GM19023 (cell line): ENCODE measurements at regions not wholly inside any gene's neighbourhood (a gene's known extent, or its start where the extent isn't known, plus 50 kb on each side); places are given as distances from the start of the nearest gene placed in this dataset.
"Not testable (repeated sequence)": the region's sequence is repeated elsewhere in the genome, so short reads cannot be mapped to it uniquely, and the experiment has no call there.

Source experiments
- ATAC-seq: cut with Tn5 transposase; IDR thresholded peaks from one replicate; pipeline ENCODE4 v1.9.1; 2021; ENCODE audit warnings: mild to moderate bottlenecking, moderate library complexity; ENCODE audit not compliant: unreplicated experiment

DNA sequence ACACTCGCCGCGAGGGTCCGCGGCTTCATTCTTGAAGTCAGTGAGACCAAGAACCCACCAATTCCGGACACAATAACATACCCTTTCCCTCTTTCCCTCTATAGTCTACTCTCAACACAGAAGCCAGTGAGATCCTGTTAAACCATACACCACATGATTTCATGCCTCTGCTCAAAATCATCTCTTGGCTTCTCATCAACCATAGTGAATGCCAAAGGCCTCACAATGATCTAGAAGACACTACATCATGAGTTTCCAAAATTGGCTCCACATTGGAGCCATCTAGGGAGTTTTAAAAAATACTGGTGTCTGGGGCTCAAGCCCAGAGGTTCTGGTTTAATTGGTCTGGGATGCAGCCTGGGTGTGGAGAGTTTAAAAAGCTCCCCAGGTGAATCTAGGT, 124.5 kb downstream of the EFNB1 start:
- no peak for ATAC-seq

DNA sequence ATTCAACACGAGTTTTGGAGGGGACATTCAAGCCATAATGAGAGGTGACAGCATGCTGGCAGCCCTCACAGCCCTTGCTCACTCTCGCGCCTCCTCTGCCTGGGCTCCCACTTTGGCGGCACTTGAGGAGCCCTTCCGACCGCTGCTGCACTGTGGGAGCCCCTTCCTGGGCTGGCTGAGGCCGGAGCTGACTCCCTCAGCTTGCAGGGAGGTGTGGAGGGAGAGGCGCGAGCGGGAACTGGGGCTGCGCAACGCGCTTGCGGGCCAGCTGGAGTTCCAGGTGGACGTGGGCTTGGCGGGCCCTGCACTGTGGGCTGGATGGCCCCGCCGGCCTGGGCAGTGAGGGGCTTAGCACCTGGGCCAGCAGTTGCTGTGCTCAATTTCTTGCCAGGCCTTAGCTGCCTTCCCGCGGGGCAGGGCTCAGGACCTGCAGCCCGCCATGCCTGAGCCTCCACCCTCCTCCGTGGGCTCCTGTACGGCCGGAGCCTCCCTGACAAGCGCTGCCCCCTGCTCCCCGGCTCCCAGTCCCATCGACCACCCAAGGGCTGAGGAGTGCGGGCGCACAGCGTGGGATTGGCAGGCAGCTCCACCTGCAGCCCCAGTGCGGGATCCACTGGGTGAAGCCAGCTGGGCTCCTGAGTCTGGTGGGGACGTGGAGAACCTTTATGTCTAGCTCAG, 123.3 kb downstream of the EFNB1 start:
- not testable (repeated sequence) for ATAC-seq

DNA sequence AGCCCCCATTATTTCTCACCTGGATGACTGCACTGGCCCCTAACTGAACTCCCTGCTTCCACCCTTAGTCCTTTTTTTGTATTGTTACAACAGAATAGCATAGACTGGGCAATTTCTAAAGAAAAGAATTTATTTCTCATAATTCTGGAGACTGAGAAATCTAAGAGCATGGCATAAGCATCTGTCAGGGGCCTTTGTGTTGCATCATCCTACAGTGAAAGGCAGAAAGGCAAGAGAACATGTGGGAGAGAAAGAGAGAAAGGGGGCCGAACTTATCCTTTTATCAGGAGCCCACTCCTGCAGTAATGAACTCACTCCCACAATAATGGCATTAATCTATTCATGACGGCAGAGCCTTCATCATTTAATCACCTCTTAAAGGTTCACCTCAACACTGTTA, 122.1 kb downstream of the EFNB1 start:
- no peak for ATAC-seq

DNA sequence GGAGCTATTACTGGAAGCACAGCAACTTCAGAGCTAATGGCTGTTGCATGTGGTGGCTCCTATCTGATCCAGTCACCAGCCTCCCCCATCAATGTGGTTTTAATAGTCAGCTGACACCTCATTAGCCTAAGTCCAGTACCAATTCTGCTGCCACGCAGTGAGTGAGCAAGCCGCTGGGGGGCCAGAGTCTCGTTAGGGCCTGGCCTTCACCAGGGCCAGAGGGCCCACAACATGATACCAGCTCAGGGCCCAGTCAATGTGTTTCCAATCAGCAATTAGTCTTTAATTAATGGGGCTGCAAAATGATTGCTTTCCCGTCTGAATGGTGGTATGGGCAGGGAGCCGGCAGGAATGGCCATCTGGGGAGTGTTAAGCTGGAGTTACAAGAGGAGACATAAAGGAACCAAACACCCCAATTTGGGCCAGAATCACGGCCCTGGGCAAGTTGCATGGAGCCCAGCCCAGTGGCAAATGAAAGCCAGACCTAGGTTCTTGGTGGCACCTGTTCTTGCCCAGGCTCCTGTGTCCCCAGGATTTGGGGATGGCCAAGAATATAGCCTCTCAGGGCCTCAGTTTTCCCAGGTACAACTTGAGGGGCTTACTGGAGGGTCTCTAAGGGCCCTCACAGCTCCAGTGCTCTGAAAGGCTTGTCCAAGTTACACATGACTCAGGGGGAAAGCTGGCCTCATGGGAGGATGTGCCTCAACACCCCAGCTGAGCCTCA, 119.2 kb downstream of the EFNB1 start:
- ATAC-seq, result no peak

DNA sequence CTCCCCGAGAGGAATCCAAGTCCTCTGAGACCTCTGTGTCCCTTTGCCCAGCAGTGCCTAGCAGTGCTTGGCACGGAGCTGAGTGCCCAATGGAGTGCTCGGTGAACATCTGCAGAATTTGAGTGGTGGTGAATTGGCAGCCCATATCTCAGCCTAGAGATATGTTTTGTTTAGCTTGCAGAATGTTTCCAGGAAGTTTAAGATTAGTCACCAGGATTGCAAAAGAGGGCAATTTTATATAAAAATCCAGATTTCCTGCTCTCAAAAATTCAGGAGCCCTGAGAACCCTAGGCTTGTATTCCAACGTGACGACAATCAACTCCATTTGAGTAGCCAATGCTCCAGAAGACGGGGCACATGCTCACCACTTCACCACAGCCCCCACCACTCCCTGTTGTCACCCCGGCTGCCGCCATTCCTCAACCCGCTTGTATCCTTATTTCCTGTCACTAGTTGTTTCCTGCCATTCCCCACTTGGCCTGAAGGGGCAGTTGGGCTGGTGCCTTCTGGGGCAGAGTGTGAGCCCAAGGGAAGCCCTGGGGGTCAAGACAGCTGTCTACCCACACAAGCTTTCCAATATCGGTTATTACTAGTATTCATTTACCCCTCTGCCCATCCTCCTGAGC, 116.9 kb downstream of the EFNB1 start:
- no peak for ATAC-seq

DNA sequence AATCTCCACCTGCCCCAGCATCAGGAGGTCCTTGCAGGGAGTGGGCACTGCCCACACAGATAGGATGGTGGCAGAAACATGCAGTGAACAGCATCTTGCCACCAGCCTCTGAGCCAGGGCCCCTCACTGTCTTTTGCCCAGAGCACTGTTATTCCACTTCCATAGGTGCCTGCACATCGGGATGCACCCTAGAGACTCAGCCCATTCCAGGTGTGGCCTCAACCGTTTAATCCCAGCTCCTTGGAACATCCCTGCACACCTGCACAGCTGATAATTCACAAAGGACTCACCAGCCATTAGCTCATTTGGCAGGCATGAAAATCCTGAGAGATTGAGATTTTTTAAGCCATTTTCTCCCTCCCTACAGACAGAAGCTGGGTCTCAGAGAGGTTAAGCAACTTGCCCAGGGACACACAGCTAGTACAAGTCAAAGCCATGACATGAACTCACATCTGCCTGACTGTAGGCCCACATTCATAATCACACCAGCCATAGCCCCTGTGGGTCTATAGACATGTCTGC, 116.3 kb downstream of the EFNB1 start:
- no peak for ATAC-seq

DNA sequence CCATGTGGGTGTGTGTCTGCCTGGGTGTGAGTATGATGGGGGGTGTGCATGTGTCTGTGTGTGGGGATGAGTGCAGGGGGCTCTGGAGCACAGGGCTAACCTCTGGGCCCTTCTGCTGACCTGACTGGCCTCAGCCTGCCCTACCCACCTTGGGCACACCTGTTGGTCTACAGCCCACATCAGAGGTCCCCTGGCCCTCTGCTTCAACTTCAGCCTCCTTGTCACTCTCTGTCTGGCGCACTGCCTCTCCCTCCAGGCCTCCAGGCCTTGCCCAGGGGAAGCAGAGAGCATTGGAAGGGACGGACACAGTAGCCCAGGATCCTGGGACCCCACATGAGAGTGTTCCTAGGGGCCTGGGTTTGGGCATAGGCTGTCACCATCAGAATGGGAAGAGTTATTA, 115.4 kb downstream of the EFNB1 start:
- ATAC-seq, result no peak

DNA sequence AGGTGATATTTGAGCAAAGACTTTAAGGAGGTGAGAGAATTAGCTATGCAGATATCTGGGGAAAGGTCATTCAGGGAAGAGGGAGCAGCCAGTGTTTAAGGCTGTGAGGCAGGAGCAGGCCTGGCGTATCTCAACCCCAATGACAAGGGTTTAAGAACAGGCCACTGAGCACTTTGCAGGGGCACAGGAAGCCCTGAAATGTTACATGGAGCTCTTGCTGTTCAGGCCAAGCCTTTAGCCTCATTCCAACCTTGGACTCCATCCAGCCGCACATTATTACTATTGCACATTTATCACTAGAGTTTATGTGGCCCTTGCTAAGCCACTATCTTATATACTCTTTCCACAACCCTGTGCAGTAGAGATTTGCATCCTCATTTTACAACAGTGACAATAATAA, 114.0 kb downstream of the EFNB1 start:
- no peak for ATAC-seq

DNA sequence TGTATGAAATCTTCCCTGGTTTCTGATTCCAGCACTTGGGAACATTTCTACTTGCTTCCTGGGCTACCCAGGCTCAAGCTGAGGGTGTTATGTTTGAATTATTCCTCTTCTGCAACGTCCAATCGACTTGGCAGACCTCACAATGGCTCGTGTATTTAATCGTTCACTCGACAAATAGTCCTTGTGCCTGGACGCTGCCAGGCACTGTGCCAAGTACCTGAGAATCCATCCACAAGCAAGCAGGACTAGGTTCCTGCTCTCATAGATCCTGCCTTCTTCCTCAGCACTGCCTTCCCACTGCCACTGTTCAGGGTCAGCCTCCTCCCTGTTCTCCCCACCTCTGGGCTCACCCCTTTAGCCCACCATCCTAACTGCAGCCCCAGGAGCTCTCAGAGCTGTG, 113.3 kb downstream of the EFNB1 start:
- ATAC-seq, result no peak

DNA sequence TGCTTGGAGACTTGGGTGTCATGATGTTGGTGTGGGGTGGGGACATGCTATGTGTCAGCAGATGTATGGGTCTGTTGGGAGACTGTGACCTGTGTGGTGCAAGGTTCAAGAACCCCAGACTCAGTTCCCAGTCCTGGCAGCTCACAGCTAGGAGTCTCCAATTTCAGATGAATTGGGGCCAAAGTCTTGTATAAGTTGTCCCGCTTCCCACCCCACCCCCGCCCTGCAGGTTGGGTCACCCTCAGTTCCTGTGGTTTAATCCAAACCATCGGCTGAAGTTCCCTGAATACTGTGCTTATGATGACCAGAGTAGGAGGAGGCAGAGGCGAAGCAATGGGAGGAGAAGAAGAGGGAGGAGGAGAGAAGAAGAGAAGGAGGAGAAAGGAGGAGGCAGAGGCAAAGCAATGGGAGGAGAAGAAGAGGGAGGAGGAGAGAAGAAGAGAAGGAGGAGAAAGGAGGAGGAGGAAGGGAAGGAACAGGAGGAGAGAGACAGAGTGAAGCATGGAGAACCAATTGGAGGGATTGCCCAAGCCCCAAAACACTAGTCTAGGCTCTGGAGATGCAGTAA, 112.6 kb downstream of the EFNB1 start:
- ATAC-seq, result no peak

DNA sequence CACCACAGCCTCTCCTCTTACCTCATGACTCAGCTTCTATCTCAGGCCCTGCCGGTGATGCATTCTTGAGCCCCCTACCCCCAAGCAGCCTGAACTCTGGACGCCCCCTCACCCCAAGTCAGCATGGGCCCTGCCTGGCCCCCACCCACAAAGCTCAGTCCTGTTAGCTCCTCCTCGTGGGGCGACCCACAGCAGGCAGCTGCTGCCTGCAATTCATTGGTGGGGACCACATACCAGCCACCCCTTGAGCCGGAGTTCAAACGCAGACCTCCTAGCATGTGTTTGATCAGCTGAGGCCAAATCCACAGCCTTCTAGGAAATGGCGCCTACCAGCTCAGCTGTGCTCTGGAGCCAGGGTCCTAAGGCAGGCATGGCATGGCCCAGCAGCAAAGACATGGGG, 111.8 kb downstream of the EFNB1 start:
- no peak for ATAC-seq

DNA sequence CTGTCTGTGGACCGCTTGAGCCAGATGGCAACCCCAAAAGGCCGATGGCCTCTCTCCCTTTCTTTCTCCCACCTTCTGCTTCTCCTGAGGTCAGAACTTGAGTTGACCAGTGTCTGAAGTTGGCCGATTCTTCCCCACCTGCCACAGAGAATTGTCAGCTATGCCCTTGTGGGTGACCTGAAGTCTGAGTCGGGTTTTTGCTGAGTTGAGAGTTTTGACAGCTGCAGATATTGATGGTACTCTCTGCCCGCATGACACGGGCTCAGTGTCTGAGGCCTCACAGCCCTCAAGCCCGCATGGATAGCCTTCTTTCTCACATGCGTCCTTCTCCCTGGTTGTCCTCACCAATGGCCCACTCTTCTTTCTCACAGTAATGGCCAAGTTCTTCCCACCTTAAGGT, 111.0 kb downstream of the EFNB1 start:
- ATAC-seq, result no peak

DNA sequence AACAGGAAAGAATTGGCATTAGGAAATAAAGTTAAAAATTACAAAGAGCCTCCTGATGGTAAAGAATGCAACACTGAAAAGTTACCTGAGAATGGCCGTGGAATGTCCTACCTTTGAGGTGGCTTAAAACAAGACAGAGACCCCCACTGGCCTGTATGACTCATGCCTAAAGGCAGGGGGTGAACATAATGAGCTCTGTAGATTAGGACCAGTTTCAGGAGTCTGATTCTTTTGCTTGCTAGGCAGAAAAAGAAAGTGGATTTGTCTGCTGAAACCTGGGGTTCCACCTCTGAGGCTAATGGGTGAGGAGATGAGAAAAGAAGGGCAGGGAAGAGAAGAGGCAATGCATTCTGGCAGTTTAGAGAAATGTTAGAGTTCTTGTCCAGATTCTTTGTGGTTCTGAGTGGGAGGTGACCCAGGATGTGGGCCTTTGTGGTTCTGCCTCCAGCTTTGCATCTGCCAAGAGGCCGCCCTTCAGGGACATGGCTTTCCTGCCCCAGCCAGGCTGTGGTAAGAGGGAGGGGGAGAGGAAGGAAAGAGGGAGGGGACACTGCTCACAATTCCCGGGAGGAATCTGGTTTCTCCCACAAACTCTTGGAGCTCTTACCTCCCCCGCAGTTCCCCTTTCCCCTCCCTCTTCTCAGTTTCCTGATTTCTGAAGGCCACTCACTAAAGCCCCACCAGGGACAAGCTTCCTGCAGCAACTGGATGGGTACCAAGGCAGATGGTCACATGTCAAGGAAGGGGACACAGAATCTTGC, 109.6 kb downstream of the EFNB1 start:
- ATAC-seq, result no peak

DNA sequence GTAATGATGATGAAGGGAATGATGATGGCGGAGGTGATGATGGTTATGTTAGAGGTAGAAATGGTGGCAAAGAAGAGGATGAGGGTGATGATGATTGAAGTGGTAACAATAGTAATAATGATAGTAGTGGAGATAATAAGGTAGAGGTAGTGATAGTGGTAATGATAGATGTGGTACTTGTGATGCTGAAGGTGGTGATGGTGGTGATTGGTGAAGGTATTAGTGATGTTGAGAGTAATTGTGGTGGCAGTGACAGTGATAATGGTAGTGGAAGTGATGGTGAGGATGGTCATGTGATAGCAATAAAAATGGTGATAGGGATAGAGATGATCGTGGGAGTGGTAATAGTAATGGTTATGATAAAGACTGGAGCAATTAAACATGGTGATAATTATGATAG, 108.8 kb downstream of the EFNB1 start:
- no peak for ATAC-seq

DNA sequence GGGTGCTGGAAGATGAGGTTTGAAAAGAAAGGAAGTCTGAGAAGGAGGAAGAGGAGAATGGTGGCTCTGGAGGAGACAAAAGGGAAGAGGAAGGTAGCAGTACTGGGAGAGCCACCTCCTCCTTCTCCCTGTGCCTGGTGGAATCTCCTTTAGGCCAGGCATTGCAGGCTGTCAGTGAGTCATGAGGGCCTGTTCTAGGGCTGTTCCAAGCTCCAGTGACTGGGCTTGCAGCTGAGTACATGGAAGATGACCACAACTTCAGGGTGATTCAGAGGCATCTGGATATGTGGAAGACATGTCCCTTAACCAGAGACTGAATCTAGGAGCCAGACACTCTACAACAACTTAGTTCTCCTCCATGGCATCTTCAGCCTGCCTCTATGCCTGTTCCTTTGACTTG, 107.8 kb downstream of the EFNB1 start:
- ATAC-seq, result no peak

DNA sequence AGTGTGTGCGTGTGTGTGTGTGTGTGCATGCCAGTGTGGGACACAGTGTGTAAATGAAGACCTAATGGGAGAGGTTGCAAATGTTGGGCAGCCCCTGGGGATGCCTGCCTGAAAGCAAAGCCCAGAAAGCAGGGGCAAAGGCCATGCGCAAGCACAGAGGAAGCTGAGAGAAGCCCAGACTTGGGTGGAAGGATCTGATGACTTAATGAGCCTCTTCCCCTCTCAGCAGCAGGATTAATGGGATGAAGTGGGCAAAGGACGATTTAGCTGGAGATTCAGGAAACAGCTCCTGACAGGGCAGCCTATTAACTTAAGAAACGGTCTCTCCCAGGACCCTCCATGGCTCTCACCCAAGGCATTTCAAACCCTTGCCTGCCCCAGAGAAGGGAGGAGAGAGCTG, 107.3 kb downstream of the EFNB1 start:
- ATAC-seq, result no peak

DNA sequence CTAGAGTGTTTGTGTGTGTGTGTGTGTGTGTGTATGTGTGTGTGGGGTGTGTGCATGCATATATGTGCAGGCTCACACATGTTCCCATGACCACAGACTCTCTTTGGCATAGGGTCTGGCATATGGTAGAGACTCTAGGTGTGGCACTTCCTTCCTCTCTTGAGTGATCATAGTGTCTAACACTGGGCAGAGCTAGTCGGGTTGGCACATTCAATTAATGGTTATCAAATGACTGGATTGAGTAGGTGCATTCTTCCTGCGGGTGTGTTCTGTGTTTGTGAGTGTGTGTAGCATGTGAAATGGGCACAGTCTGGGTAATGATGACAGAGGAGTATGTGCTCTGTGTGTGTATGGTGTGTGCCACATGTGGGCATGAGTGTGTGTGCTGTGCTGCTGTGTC, 106.5 kb downstream of the EFNB1 start:
- no peak for ATAC-seq

DNA sequence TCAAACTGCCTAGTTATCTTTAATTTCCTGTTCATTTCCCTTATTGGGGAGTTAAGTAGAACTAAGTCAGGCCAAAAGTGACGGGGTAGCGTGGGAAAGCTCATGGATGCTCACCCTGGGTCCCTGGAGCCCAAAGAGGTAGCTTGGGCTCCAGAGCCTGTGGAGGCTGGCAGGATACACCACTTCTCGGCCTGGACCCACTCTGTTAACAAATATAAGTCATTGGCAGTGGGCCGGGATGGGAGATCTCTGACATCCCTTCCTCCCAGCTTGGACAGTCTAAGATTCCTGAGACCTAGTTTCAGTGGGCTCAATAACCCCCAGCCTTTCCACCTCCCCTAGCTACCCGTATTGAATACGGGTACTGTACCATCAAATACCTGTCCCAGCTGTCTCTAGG, 106.1 kb downstream of the EFNB1 start:
- ATAC-seq, result no peak

DNA sequence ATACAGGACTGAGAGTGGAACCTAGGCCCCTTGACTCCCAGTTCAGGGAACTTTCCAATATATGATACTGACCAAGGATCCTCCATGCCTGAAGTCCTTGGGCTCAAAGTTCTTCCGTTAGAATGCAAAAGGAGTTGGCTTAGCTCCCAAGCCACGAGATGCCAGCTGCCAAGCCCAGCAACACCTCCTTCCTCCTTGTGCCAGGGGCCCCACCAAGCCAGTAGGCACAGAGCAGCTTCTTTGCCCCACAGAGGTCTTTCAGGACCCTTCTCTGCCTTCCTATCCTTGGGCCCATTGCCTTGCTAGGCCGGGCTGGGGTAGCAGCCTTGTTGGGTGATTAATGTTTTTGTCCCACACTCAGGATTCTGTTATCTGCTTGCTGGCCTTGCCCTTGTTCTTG, 105.6 kb downstream of the EFNB1 start:
- no peak for ATAC-seq

DNA sequence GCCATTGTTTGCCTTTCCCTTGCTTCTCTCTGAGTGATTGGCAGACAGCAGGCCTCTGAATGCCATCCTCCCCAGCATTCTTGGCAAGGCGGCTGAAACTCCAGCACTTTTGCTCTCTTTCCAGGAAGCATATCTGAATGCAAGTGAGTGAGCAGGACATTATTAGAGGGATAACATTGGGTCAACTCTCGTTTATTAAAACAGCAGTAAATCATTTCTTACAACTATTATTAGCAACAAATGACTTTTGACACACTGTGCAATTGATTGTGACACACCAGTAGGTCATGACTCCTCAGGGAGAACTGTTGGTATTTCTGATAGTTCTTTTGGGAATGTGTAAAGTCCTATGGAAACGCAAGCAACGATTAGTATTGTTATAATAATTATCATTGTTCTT, 103.8 kb downstream of the EFNB1 start:
- no peak for ATAC-seq

DNA sequence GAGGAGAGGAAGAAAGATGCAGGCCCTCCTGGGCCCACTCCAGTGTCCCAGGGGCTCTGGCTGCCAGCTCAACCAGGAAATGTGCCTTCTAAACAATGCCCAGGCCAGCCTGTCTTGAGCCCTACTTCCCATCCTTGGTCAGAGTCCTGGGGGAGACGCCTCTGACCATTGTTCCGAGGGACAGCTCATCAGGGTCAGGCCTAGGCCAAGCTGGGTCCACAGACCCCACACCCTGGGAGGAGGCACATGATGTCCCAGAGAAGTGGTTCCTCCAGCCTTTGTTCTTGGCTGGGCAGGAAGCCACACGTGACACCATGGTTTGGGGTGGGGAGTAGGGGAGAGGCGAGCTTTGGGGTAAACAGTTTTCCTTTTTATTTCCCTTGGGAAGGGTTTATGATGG, 102.5 kb downstream of the EFNB1 start:
- no peak for ATAC-seq
